A549 (cell line): ENCODE measurements at regions not wholly inside any gene's neighbourhood (a gene's known extent, or its start where the extent isn't known, plus 50 kb on each side); places are given as distances from the start of the nearest gene placed in this dataset.
A peak's percentile ranks its signal among the peaks of the same experiment; 100 is the strongest.

Source experiments
- ATAC-seq, 2 experiments: fragments of 200-7000 bp in 1 of 2; fragments of >200 bp in 1 of 2; cut with Nextera tagmentation in 1 of 2; cut with Tn5 transposase in 1 of 2; 3 replicates each; pipeline versions ENCODE4 v1.8.0 to v1.9.1; 2018 to 2020; ENCODE audit warnings: mild to moderate bottlenecking in 1 of 2, moderate library complexity in 1 of 2
- CTCF ChIA-PET: fragments of 300-600 bp; sonication (Branson Sonifier 250); formaldehyde crosslinking; extraction: SDS; loops from one replicate; lab custom pipeline; 2021; ENCODE audit warnings: antibody characterized with exemption, inconsistent platforms; lab: Yijun Ruan, JAX
- POLR2A ChIA-PET: fragments of 350-600 bp; formaldehyde crosslinking; extraction: SDS; loops from one replicate; lab custom pipeline; 2021; ENCODE audit warnings: antibody characterized with exemption, inconsistent platforms; lab: Yijun Ruan, JAX
- DNase-seq, 2 experiments: peaks; one replicate each; pipeline versions ENCODE4 v3.0.0 to v3.0.0-alpha.2; 2011 to 2016; ENCODE audit warnings: low read depth in 1 of 2, low spot score in 1 of 2
- FAIRE-seq: peaks from 2 replicates; lab custom pipeline; 2011; peaks lifted over from hg19 to GRCh38; lab: Jason Lieb, UNC
- H3K27ac ChIP-seq, 2 experiments: fragments of >200 bp; sonication (Bioruptor Twin); formaldehyde crosslinking; 3 replicates each; pipeline ENCODE4 v1.5.1; 2016 to 2017
- H3K4me1 ChIP-seq: fragments of >200 bp; sonication (Bioruptor Twin); formaldehyde crosslinking; 3 replicates; pipeline ENCODE4 v1.6.1; 2016
- H3K4me2 ChIP-seq: fragments of >200 bp; sonication (Bioruptor Twin); formaldehyde crosslinking; 3 replicates; pipeline ENCODE4 v1.6.1; 2016
- H3K4me3 ChIP-seq: fragments of >200 bp; sonication (Bioruptor Twin); formaldehyde crosslinking; 3 replicates; pipeline ENCODE4 v1.5.1; 2016
- H3K9me3 ChIP-seq: fragments of >200 bp; sonication (Bioruptor Twin); formaldehyde crosslinking; 3 replicates; pipeline ENCODE4 v1.6.1; 2016
- BHLHE40 ChIP-seq: IDR thresholded peaks from 2 replicates; pipeline ENCODE4 v1.6.1; 2012; ENCODE audit warnings: low read depth, low read length, inconsistent platforms
- ELK1 ChIP-seq: fragments of 150-350 bp; IDR thresholded peaks from 2 replicates; pipeline ENCODE4 v1.6.1; 2014; ENCODE audit warnings: low read depth, mild to moderate bottlenecking, low read length
- EP300 ChIP-seq, 2 experiments: fragments of >200 bp; sonication (Bioruptor Twin); formaldehyde crosslinking; IDR thresholded peaks; 2 replicates in 1 of 2; 3 replicates in 1 of 2; pipeline ENCODE4 v1.6.1; 2016 to 2017
- HDAC2 ChIP-seq: fragments of 200-600 bp; sonication (generic); IDR thresholded peaks from 2 replicates; pipeline ENCODE4 v1.6.1; 2016
- JUNB ChIP-seq: fragments of >200 bp; sonication (Bioruptor Twin); formaldehyde crosslinking; IDR thresholded peaks from 2 replicates; pipeline ENCODE4 v1.6.1; 2016
- NPAS2 ChIP-seq: fragments of 250-450 bp; sonication (Bioruptor Pico); IDR thresholded peaks from 2 replicates; pipeline ENCODE4 v1.8.0; 2022; ENCODE audit warnings: mild to moderate bottlenecking, moderate library complexity, borderline replicate concordance
- NR3C1 ChIP-seq: fragments of >200 bp; sonication (Bioruptor Twin); formaldehyde crosslinking; IDR thresholded peaks from 3 replicates; pipeline ENCODE4 v1.6.1; 2017
- RNF2 ChIP-seq: fragments of 200-600 bp; sonication (generic); IDR thresholded peaks from 2 replicates; pipeline ENCODE4 v1.6.1; 2016; ENCODE audit warnings: low read depth, mild to moderate bottlenecking, antibody characterized with exemption, moderate library complexity, borderline replicate concordance
- USF2 ChIP-seq: fragments of 450-650 bp; IDR thresholded peaks from 2 replicates; pipeline ENCODE4 v1.6.1; 2014; ENCODE audit warnings: antibody characterized with exemption
- WGBS: methylation state at CpG from one replicate; pipeline ENCODE4 v1.1.6; 2017; ENCODE audit errors: missing lambda C conversion rate; 5-methylcytosine and 5-hydroxymethylcytosine counted together
- TF ChIP-seq, protein P1 (sequence below): fragments of 200-600 bp; sonication (generic); IDR thresholded peaks from 2 replicates; pipeline ENCODE4 v1.6.1; 2016; ENCODE audit warnings: antibody characterized with exemption, mild to moderate bottlenecking, moderate library complexity
- TF ChIP-seq, protein P2 (sequence below): IDR thresholded peaks from 2 replicates; pipeline ENCODE4 v1.6.1; 2012

DNA sequence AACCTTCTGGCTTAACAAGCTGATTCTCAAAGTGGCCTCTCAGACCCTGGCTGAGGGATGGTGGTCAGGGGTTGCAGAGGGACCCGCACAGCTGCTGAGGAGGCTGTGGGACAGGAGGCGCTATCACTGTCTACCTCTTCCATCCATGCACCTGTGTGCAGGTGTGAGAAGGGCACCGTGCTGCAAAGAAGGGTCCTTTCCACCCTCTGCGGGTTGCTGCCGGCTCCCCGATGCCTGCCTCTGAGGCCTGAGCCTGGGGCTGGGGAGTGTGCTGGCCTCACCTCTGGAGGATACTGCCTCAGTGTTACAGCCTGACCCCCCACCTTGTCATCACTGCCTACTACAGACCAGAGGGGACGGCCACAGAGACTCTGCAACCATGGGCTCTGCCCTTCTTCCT lies 66.1 kb upstream of the B3GAT1 start:
- ChIA-PET POLR2A (no interaction called here), CTCF (no interaction called here)
- H3K4me2 ChIP-seq: no peak overlapping the region
- DNase-seq (no peak), FAIRE-seq (no peak), ATAC-seq (no peak)
- TF ChIP-seq BHLHE40: no peak
- TF ChIP-seq NPAS2 (CRISPR knock-in tag): no peak
- H3K27ac ChIP-seq: no peak overlapping the region
- H3K9me3 ChIP-seq: no peaks in the 10 kb centered on the region
- H3K4me3 ChIP-seq: no peak overlapping the region
- no peaks in the 10 kb centered on the region for H3K4me1 ChIP-seq
- 25% methylated on average over 7 of the region's 7 CpGs for WGBS

- DNase-seq: no peak
- Histone ChIP-seq H3K4me3 (no peak overlapping the region), H3K4me2 (no peak overlapping the region), H3K27ac (no peak overlapping the region), H3K9me3 (no peaks in the 10 kb centered on the region), H3K4me1 (no peaks in the 10 kb centered on the region)
- whole genome bisulfite sequencing: 4% methylated on average over 2 of the region's 2 CpGs
- ChIA-PET POLR2A (no interaction called here), CTCF (no interaction called here)
- no peak for FAIRE-seq
- no peak for ATAC-seq
- no peak for TF ChIP-seq RNF2
- TF ChIP-seq, protein P1, sequence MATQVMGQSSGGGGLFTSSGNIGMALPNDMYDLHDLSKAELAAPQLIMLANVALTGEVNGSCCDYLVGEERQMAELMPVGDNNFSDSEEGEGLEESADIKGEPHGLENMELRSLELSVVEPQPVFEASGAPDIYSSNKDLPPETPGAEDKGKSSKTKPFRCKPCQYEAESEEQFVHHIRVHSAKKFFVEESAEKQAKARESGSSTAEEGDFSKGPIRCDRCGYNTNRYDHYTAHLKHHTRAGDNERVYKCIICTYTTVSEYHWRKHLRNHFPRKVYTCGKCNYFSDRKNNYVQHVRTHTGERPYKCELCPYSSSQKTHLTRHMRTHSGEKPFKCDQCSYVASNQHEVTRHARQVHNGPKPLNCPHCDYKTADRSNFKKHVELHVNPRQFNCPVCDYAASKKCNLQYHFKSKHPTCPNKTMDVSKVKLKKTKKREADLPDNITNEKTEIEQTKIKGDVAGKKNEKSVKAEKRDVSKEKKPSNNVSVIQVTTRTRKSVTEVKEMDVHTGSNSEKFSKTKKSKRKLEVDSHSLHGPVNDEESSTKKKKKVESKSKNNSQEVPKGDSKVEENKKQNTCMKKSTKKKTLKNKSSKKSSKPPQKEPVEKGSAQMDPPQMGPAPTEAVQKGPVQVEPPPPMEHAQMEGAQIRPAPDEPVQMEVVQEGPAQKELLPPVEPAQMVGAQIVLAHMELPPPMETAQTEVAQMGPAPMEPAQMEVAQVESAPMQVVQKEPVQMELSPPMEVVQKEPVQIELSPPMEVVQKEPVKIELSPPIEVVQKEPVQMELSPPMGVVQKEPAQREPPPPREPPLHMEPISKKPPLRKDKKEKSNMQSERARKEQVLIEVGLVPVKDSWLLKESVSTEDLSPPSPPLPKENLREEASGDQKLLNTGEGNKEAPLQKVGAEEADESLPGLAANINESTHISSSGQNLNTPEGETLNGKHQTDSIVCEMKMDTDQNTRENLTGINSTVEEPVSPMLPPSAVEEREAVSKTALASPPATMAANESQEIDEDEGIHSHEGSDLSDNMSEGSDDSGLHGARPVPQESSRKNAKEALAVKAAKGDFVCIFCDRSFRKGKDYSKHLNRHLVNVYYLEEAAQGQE: no peak
- TF ChIP-seq NR3C1: no peak
- TF ChIP-seq EP300 (IDR thresholded peaks at IDR 0.05): no peak
- TF ChIP-seq JUNB: no peak
- no peak for TF ChIP-seq USF2
- no peak for TF ChIP-seq ELK1
- no peak for TF ChIP-seq HDAC2
- no peak for TF ChIP-seq NPAS2 (CRISPR knock-in tag)
Observed at GRCh38 chr11:134477486-134477885, 65.4 kb upstream of the B3GAT1 start.

DNA sequence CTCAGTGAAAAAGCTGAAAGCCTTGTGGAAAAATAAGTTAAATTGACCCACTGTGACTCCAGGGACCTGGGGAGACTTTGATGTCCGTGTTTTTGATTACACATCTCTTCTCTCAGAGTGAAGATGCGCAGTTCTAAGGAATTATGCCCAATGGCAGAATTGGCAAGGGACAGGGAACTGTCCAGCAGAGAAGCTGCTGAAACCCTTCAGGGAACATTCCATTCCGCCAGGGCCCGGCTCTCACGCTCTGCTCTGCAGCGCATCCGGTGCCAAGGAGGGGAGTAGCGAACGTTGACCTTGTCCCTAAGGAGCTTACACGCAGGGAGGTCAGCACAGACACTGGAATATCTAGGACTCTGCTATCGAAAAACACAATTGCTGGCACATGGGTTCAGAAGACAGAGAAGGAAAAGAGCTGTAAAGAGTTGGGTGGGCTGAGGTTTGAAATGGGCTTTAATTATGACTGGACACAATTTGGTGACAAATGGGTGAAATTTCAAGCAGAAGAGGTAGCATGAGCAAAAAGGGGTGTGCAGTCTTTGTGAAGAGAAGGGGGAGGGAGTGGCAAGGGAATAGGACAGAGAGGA lies 64.5 kb upstream of the B3GAT1 start:
- WGBS: 12% methylated on average over 7 of the region's 11 CpGs
- no peak overlapping the region for H3K4me3 ChIP-seq
- H3K9me3 ChIP-seq: no peaks in the 10 kb centered on the region
- ATAC-seq (no peak), FAIRE-seq (no peak), DNase-seq (no peak)
- TF ChIP-seq, protein P2, sequence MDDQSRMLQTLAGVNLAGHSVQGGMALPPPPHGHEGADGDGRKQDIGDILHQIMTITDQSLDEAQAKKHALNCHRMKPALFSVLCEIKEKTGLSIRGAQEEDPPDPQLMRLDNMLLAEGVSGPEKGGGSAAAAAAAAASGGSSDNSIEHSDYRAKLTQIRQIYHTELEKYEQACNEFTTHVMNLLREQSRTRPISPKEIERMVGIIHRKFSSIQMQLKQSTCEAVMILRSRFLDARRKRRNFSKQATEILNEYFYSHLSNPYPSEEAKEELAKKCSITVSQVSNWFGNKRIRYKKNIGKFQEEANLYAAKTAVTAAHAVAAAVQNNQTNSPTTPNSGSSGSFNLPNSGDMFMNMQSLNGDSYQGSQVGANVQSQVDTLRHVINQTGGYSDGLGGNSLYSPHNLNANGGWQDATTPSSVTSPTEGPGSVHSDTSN: no peak
- TF ChIP-seq, protein P1: peak; percentile 83
- no peak overlapping the region for H3K27ac ChIP-seq
- H3K4me2 ChIP-seq: no peak overlapping the region
- CTCF ChIA-PET: no interaction called here
- no peaks in the 10 kb centered on the region for H3K4me1 ChIP-seq
- POLR2A ChIA-PET: no interaction called here
